Suppressor macrophage (primary cell): ENCODE measurements at regions not wholly inside any gene's neighbourhood (a gene's known extent, or its start where the extent isn't known, plus 50 kb on each side); places are given as distances from the start of the nearest gene placed in this dataset.

Experiments
- DNase-seq, 4 experiments: peaks; one replicate each; pipeline ENCODE4 v3.0.0-alpha.2; 2020 to 2022

DNA sequence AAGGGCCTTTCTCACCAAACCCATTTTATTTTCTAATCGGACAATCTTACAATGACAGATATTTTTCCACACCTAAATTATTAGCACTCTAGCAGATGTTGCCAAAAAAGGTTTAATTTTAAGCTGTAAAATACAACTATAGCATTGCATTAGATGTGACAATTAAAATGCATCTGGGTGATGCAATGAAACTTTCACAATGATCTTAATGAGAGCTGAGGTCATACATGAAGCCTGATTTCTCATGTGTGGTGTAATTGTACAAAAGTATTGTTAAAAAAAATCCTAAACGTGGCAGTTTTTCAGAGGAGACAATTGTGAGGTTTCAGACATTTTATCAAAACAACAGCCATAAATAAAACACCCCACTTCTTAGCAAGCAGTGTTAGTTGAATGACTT is 606.0 kb downstream of the HDGFL1 start:
- no peak for DNase-seq

DNA sequence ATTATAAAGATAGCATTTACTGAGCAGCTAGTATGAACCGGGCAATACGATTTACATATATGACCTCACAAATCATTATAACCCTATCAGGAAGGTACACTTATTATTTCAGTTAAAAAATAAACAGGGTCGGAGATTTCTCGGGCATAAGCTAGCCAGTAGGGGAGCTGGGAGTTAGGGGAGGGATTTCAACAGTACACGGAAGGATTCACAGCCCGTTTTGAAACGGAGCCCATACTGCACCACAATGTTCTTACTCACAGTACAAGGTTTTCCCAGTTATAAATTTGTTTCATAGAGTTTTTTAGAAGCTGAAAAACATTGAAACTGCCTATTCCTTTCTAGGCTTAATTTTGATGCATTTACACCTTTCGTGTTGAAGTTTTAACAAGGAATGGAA is 607.1 kb downstream of the HDGFL1 start:
- no peak for DNase-seq

DNA sequence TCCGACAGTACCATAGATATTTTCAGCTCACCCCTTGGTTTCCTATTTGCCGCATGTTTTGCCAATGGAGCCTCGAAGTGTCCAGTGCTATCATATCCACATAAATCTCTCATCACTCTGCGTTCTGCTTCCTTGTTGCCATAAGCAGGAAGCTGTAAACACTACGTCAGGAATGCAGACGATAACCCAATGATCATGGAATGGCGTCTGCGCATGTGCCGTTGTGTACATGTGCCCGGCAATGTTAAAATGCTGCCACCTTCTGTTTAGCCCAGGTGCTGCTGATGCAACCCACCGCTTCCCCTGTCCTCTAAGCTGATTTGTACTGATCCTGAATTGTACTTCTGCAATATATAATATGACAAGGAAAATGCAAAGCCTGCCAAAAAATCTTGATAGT is 607.5 kb downstream of the HDGFL1 start:
- DNase-seq, result no peak

DNA sequence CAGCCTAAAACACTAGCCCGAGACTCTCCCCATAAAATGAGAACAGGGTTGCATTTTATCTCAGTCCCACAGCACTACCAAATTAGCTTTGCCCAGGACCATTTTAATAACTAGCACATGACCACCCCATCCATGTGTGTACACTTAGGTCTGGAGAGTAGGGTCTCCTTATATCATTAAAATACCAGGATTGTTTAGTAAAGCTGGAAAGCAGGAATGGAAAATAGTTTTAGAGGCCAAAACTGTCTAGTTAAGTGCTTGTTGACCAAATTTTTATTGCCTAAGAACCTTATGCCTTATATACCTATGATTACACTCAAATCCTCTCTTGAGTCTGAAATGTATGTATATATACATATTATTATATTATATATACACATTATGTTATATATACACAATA is 608.4 kb downstream of the HDGFL1 start:
- no peak for DNase-seq

DNA sequence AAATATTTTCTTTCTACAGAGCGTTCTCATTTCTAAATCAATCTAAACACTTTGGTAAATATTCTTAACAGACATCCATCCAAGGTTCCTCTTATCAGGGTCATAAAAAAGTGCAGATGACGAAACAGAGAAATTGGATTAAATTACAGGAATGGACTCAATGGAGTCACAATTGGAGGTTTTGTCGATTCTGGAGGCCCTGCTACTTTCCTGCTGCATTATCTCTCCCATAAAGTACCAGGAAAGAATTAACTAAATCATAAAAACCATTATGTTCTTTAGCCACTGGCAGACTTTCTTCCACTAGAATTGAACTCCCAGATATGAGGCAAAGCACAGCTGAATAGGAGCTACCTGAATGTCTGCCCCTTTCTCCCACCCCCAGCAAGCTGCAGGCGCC is 610.6 kb downstream of the HDGFL1 start:
- no peak for DNase-seq

DNA sequence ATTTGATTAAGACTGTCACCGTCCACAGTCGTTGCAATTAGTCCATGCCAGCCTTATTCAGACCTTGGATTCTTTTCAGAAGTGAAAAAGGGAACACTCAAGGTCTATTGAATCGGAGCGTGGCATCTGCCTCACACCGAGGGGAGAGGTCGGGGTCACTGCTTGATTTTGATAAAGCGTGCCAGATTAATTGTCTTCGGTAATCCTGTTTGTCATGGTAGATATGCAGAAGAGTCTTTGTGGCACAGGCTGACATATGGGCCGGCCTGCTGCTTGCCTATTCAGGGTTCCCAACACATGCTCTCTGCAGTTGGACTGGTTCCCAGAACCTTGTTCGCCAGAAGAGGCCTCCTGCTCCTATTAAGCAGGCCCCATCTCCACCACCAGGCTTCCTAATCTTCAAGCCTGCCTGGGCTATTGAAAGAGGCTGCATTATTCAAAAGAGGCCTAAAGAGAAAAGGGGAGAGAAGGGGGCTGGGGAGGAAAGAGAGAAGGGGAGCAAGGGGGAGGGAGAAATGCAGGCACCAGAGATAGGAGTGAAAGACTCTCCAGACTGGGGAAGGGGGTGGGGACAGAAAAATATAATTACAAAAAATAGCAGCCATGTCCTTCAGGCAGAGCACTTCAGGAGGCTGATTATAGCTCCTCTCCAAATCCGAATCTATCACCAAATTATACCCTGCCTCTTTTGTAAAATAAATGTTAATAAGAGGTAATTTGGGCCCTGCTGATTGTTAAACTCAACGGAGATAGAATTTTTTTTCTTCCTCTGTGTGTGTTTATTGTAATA is 611.3 kb downstream of the HDGFL1 start:
- no peak for DNase-seq

DNA sequence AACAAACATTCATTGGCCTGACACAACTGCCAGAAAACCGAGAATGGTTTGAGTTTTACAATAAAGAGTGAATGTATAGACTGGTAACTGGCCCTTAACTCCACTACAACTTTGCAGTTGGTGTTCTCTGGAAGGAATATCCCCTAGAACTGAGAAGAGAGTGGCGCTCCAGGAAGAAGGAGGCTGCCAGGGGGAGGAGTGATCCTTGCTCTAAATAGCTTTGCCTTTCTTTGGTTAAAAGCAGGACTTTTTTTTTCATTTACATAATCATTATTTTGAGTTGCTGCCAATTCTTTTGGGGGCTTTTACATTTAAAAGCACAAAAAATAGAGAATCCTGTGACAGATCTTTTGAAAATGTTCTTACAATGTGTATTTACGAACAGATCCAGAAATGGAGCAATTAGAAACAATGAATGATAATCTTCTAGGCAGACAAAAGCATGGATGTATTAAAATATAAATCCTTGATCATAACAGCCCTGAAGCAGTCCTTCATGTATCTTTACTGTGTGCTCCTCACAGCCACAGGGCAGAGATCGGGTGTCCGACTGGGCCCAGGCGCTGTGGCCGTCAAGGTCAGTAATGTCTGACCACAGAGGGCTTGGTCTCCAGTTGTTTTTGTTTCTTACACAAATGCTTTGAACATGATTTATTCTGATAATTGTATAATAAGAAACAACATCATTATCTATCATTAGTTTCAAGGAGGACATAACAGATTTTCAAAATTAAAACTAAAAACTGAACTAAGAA is 612.2 kb downstream of the HDGFL1 start:
- no peak for DNase-seq

DNA sequence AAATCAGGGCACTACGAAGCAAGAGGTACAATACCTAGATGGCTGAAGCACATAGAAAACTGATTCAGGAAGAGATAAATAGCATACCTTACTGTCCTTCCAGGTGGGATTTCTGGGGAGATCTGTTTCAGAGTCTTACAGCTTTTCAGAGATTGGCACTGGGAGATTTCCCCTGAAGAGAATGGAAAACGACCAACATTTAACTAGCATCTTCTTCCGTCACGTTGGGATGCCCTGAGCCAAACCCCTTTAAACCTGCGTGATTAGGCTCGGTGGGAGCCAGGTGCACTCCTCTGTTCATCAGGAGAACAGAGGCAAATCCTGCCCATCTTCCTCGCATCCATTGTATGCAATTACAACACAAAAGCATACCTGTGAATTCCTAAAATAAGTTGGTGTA is 614.5 kb downstream of the HDGFL1 start:
- DNase-seq, result no peak

DNA sequence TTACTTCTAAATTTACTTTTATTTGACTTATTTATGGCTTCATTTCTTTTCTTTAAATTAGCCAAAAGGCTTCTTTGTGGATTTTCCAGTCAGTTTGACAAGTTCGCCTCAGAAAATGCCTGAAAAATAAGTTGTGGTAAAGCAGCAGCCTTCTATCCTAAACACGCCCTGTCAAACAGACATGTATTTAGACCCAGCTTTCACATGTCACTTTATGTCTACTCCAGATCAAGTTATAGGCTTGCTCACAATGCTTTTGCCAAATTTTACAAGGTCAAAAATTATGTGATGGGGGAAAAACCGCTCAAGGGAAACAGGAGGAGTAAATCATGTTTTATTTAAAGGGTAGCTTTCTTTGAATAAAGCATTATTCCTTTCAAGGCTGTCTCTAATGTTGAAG is 615.0 kb downstream of the HDGFL1 start:
- DNase-seq, result no peak

DNA sequence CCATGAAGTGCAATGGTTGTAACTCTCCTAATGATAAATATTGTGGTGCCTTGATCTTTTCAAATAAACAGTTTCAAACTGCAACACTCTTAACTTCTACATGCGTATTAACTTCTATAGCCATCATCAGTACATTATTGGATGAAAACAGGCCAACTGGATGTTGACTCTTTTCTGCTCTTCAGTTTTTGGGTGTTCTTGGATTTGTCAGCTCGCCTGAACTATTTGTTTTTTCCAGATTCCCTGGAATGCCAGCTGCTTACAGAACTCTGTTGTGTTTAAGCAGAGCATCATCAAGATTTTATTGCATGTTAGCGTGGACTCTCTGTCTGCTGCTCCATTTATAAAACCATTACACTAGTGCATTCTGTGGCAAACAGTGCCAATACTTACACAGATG is 626.1 kb downstream of the HDGFL1 start:
- no peak for DNase-seq

DNA sequence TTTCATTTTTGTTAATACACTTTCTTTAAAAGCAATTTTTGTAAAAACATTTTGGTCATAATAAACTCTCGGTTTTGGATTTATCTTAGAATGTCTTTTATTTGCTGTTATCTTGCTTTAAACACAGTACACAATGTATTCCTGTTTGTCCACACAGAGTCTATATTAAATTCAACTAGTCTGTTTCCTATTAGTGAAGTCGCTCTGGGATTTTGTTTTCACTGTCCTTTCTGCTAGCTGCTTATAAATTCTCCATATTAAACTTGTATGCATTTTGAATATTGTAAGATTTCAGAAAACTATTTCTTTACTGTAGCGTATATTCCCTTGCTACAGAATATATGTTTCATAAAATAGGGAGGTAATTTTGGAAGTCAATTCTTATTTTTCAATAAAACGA is 630.2 kb downstream of the HDGFL1 start:
- DNase-seq, result no peak

DNA sequence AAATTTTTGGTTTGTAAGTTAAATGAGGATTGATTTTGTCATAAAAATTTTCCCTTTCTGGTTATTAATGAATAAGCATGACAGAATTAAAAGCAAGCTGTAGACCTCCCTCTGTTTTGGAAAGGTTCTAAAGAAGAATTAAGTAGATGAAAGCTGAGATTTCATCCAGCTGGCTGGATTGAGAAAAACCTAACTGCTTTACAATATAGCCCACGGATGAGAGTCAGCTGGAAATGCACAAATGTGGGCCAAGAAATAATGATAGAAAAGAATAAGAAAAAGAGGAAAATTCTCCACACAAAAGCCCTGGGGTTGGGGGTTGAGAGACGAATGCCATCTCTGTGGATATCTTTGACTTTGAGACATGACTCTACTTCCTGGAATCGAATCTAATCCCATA is 631.6 kb downstream of the HDGFL1 start:
- no peak for DNase-seq

DNA sequence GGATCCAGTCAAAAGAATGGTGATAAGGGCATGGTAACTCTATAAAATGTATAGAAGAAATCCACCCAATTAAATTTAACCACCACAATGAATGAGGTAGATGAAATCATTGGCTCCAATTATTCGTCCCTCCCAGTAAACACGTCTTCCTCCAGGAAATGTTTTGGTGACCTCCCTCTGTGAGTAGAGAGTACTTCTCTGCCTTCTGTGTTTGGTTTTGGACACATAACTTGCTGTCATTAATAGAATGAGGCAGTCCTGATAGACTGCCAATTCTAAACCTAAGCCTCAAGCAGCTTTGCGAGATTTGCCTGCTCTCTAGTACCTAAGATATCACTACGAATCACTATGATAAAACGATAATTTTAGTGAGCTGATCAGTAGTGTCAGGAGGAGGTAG is 632.8 kb downstream of the HDGFL1 start:
- no peak for DNase-seq

DNA sequence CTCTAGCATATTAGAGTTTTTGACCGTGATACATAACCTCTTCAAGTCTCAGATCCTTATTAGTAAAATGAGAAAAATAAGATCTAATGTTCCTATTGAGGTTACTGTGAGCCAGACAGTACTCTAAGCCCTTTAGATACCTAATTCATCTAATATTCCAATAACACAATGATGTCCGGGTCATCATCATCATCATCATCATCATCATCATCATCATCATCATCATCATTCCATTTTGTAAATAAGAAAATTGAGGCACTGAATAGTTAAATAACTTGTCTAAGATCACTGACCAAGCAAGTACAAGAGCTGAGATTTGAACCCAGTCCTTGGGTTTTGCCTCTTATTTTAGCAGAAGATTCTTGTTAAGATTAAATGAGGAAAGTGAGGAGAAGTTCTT is 643.0 kb downstream of the HDGFL1 start:
- DNase-seq, result no peak

DNA sequence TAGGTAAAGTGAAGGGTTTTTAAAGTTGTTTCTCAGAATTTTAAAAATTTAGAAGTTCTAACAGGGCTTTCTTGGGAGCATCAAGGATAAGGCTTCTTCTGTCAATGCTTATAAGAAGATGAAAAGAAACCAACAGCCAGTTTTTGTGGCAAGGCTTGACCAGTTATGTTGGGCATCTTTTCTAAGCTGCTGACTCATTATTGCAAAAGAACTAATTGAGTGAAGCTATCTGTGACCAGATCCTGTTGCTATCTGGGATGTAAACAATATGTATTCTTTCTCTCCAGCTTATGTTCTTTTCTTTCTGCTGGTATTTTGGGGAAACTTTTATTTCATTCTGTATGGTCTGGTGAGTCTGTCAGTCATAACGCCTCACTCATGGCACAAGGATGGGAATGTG is 643.8 kb downstream of the HDGFL1 start:
- no peak for DNase-seq

DNA sequence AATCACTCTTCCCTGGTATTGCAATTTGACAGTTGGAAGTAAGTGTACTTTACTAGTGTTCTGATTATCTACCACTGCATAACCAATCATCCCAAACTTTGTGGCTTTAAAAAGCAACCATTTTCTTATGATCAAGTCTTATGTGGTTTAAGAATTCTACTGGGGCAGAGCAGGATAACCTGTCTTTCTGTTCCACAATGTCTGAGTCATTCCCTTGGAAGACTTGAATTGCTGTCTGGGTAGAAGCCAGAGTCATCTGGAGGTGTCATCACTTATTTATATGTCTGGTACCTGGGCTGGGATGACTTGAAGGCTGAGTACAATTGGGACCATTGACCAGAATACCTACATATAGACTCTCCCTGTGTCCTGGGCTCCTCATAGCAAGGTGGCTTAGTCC is 644.3 kb downstream of the HDGFL1 start:
- DNase-seq, result no peak

DNA sequence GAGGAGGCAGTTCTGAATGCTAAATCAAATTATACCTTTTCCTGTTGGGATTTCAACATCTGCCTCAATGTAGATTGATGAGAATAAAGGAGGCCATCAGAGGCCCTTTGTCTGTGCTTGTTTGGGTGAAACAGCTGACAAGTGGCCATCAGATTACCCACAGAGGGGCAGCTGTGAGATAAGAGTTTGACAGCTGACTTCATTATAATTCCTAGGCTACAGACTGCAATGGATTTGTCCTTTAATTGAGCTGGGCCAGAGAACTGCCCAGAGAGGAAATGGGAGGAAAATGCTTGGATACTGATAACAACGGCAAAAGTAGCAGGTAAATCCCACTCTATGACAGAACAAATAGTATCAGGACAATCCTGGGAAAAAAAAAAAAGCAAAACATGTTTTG is 649.4 kb downstream of the HDGFL1 start:
- no peak for DNase-seq

DNA sequence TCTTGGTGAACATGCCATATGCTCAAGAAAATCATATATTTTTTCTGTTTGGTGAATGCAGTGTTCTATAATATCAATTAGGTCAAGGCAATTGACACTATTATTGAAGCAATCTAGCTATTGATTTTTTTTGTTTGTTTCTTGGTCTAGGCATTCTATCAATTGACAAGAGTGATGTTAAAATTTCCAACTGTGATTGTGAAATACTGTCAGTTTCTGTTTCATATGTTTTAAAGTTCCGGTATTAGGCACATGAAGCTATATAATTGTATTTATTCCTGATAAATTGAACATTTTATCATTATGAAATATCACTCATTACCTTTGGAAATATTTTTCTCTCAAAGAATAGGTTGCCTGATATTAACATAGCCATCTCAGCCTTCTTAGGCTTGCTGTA is 653.4 kb downstream of the HDGFL1 start:
- no peak for DNase-seq

DNA sequence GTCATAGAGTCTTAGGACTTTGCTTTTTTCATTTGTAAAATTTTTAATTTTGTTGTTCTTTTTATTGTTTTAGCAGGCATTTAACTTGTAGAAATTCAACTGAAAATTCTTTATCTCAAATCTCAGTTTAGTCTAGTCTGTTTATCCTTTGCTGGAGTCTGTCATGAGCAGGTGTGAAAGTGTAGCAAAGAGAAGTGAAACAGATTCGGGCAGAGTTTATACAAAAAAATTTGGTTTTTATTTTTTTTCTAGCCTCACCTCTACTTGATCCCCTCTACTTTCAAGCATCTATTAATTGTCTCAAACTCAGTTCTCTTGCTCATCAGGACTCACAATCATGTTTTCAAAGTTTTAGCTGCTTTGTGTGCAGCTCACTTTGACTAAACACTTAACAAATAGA is 655.2 kb downstream of the HDGFL1 start:
- DNase-seq, result no peak

DNA sequence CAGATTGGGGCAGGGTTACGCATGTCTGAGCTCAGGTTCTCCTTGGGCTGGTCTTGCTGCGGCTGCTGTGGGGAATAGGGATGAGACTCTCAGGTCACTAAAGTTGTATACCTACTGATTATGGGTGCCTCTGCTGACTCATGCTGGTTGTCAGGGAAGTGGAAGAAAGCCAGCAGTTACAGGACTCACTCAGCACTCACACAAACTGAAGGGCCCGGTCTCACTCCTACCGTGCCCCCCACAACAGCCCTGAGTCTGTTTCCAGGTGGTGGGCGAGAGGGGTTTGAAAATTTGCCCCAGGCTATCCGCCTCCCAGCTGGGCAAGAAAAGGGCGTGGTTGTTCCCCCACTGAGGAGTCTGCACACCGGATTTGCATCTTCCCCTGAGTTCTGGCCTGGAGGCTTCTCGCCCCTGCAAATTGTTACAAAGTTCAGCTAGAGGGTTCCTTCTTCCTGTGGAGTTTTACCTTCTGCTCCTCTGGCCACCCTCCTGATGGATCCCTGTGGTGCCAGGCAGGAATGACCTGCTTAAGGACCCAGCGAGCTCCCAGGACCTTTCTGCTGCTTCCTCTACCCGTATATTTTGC is 659.2 kb downstream of the HDGFL1 start:
- DNase-seq, result no peak

DNA sequence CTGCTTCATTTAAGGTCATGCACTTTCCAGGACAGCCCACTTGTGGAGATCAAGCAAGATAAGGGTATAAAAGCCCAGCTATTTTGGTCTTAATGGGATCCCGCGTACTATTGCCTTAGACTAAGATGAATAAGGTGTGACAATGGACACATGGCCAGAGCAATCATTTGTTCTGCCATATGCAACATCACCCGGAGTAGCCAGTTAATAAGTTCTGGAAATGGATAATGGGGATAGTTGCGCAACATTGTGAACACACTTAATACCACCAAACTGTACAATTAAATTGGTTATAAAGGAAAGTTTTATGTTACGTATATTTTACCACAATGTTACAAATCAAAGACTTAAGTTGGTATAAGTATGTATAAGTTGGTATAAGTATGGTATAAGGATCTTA is 674.5 kb downstream of the HDGFL1 start:
- DNase-seq, result no peak

DNA sequence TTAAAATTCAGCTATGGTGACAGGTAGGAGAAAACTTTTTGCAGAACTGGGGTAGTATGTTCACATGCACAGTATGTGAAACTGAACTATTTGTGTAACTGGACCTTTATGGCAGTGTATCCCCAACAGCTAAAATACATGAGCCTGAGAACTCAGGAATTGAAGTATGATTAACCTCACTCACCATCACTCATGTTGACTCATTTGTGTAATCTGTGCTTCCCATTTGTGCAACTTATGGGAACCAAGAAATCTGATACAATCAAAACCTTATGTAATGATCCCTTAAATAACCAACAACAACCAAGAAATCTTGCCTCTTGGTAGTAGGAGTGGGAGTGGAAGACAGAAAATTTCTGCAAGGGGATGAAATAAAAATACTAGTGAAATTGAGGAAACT is 674.9 kb downstream of the HDGFL1 start:
- peak in 1 of 4 experiments; percentile 1 for DNase-seq

DNA sequence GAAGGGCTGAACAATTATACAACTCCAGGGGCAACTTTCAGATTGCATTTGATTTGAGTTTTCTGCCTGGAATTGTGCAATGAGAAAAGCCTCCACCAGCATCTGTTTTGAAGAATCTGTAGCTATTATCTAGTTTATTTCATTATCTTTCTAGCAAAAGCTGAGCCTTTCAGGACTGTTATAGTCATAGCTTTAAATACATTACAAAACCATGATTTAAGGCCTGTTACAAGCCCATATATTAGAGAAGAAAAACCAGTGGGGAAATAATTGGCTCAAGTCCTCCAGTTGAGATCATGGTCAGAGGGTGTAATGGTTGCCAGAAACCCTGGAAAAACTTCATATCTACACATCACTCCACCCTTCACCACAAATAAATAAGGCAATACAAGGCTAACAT is 676.2 kb downstream of the HDGFL1 start:
- no peak for DNase-seq

DNA sequence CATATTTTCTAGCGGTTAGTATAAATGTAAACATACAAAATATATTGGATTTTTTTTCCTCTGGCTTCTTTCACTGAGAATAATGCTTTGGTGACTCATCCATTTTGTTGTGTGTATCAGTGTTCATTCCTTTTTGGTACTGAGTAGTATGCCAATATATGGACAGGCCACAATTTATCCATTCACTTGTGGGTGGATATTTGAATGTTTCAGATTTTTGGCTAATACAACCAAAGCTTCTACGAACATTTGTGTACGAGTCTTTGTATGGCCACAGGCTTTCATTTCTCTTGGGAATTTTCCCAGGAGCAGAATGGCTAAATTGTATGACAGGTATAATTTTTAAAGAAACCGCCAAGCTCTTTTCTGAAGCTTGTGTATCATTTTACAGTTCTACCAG is 677.5 kb downstream of the HDGFL1 start:
- no peak for DNase-seq
